WERI-Rb-1 (cell line): ENCODE measurements at regions not wholly inside any gene's neighbourhood (a gene's known extent, or its start where the extent isn't known, plus 50 kb on each side); places are given as distances from the start of the nearest gene placed in this dataset.

ENCODE experiments used
- DNase-seq: peaks from one replicate; pipeline ENCODE4 v3.0.0-alpha.2; 2020
- H3K27ac ChIP-seq: fragments of 250-450 bp; sonication (Bioruptor Pico); 2 replicates; pipeline ENCODE4 v1.5.1; 2020; ENCODE audit warnings: mild to moderate bottlenecking, moderate library complexity
- H3K27me3 ChIP-seq: fragments of 250-450 bp; sonication (Bioruptor Pico); 2 replicates; pipeline ENCODE4 v1.5.1; 2021; ENCODE audit warnings: mild to moderate bottlenecking, low read depth, moderate library complexity; ENCODE audit not compliant: insufficient read depth, severe bottlenecking
- H3K36me3 ChIP-seq: fragments of 250-450 bp; sonication (Bioruptor Pico); 2 replicates; pipeline ENCODE4 v1.5.1; 2020; ENCODE audit warnings: mild to moderate bottlenecking, moderate library complexity
- H3K4me3 ChIP-seq: 2 replicates; pipeline ENCODE4 v1.5.1; 2011; ENCODE audit warnings: low read depth, mild to moderate bottlenecking, control low read depth, low read length
- H3K9me3 ChIP-seq: fragments of 250-450 bp; sonication (Bioruptor Pico); 2 replicates; pipeline ENCODE4 v1.5.1; 2021; ENCODE audit warnings: mild to moderate bottlenecking, moderate library complexity; ENCODE audit not compliant: severe bottlenecking
- TF ChIP-seq, protein P1 (sequence below): IDR thresholded peaks from 2 replicates; pipeline ENCODE4 v1.5.1; 2011; ENCODE audit warnings: low read depth, mild to moderate bottlenecking, control low read depth, inconsistent platforms, low read length

DNA sequence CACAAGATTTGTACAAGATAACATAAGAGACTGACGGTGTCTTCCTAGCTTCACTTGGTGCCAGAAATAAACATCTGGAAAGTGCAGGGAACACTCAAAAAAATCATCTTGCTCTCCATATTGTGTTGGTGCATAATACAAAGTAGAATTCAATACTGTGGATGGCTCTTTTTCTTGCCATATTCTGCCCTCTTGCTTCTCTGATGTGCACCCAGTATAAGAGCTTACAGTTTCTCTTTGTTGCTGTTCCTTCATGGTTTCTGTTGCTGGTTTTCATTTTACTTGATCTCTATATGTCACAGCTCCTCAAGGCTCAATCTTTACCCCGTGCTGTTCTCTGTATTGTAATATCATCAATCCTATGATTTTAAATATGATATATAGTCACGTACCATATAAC, 528.5 kb upstream of the ZP4 start:
- Histone ChIP-seq H3K36me3 (no peaks in the 10 kb centered on the region), H3K27me3 (no peaks in the 10 kb centered on the region), H3K4me3 (no peak overlapping the region), H3K27ac (no peak overlapping the region), H3K9me3 (no peaks in the 10 kb centered on the region)
- no peak for DNase-seq
- TF ChIP-seq, protein P1, sequence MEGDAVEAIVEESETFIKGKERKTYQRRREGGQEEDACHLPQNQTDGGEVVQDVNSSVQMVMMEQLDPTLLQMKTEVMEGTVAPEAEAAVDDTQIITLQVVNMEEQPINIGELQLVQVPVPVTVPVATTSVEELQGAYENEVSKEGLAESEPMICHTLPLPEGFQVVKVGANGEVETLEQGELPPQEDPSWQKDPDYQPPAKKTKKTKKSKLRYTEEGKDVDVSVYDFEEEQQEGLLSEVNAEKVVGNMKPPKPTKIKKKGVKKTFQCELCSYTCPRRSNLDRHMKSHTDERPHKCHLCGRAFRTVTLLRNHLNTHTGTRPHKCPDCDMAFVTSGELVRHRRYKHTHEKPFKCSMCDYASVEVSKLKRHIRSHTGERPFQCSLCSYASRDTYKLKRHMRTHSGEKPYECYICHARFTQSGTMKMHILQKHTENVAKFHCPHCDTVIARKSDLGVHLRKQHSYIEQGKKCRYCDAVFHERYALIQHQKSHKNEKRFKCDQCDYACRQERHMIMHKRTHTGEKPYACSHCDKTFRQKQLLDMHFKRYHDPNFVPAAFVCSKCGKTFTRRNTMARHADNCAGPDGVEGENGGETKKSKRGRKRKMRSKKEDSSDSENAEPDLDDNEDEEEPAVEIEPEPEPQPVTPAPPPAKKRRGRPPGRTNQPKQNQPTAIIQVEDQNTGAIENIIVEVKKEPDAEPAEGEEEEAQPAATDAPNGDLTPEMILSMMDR: no peak

DNA sequence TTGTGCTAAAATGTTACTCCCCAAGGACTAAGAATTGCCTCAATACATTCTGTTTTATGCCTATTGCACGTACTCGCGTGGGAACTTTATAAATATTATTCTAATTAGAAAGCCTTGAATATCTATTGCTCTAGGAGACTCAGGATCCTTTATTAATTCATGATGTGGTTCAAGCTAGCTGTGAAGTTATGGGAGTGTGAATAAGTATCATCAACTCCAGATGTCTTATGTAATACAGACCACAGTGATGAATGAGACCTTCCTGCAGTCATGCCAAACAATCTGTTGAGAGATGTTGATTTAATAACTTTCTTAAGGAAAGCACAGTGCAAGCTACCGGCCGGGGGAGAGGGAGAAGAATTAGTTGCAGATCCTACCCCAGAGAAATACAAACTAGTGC, 519.2 kb upstream of the ZP4 start:
- H3K27me3 ChIP-seq: no peaks in the 10 kb centered on the region
- TF ChIP-seq, protein P1: no peak
- no peak overlapping the region for H3K4me3 ChIP-seq
- H3K36me3 ChIP-seq: no peaks in the 10 kb centered on the region
- no peaks in the 10 kb centered on the region for H3K9me3 ChIP-seq
- DNase-seq: no peak
- H3K27ac ChIP-seq: no peak overlapping the region

DNA sequence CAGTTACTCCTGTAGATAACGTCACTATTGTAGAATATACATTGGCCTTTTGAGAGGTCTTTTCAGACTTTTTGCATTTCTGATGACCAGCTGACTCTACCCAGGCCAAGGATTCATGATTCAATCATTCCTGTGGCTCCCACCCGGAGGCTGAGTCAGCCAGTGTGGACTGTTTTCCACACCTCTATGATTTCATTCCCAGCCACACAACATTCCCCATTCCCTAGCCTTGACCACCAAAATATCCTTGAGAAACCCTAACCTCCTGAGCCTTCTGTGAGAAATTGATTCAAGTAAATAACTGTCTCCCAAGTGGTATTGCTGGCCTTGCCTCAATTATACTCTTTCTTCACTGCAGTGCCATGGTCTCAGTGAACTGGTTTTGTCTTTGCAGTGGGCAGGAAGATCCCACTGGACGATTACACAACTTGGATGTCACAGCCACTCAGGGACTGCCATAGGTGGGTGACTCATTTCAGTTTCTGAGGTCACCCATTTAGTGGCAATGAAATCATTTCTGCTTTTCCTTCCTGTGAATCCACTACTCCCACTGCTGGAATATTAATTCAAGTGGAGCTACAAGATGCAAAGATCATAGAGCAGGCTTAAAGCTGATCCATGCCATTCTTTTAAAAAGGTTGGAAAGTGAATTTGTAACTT, 518.6 kb upstream of the ZP4 start:
- H3K9me3 ChIP-seq: no peaks in the 10 kb centered on the region
- H3K27me3 ChIP-seq: no peaks in the 10 kb centered on the region
- H3K36me3 ChIP-seq: no peaks in the 10 kb centered on the region
- TF ChIP-seq, protein P1: no peak
- H3K27ac ChIP-seq: no peak overlapping the region
- no peak for DNase-seq
- H3K4me3 ChIP-seq: no peak overlapping the region

DNA sequence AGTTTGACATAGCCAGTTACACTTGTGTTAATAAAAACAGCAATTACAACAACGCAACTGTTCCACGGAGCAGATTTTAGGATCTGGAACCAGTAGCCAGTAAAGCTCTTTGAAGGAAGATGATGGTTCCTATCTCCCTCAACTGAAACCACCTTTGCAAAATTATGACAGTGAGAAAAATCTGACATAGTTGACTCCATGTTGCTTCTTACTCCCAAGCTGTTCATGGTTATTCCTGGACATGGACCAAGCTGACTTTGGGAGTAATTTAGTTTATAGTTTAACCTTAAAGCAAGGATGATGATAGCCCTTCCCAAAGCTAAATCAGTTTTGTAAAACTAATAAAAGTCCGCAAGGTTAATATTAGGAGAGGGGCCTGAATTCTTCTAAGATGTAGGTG, 518.0 kb upstream of the ZP4 start:
- H3K36me3 ChIP-seq: no peaks in the 10 kb centered on the region
- no peak overlapping the region for H3K27ac ChIP-seq
- TF ChIP-seq, protein P1: no peak
- H3K4me3 ChIP-seq: no peak overlapping the region
- DNase-seq: no peak
- H3K27me3 ChIP-seq: no peaks in the 10 kb centered on the region
- H3K9me3 ChIP-seq: no peaks in the 10 kb centered on the region

DNA sequence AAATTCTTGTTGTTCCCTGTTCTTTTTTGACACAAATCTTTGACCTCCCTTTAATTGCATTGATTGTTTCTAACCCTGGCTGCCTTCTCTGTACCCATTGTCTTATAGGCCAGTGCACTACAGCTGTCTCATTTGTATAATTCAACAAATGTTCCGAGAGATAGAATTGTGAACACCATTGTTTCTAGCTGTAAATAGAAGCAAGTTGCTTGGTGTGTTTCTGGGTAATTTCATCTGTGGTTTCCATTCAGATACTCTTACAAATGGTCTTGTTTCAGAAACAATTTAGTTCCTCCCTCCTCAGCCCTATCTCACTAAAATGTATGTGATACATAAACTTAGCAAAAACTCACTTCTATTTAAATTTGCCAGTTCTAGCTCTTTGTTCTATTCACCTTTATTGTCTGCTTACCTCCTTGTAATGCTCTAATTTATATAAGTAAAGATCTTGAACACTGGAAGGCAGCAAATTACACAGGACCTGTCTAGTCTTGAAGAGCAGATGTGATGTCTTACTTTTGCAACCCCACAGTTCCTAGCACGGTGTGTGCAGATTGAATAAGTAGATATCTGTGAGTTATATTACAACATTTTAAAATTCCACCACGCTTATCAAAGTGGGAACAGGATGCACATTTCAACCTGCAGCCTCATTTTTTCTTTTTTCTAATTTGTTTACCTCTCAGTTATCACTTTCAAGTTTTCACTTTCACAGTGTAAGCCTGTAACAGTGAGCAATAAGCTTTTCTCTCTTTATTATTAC, 515.6 kb upstream of the ZP4 start:
- Histone ChIP-seq H3K4me3 (no peak overlapping the region), H3K36me3 (no peaks in the 10 kb centered on the region), H3K27me3 (no peaks in the 10 kb centered on the region), H3K9me3 (no peaks in the 10 kb centered on the region), H3K27ac (no peak overlapping the region)
- DNase-seq: no peak
- TF ChIP-seq, protein P1: no peak
